HG02642 (cell line): ENCODE measurements at regions not wholly inside any gene's neighbourhood (a gene's known extent, or its start where the extent isn't known, plus 50 kb on each side); places are given as distances from the start of the nearest gene placed in this dataset.

Experiments used
- ATAC-seq: cut with Tn5 transposase; IDR thresholded peaks from one replicate; pipeline ENCODE4 v1.9.1; 2021; ENCODE audit warnings: mild to moderate bottlenecking; ENCODE audit not compliant: unreplicated experiment, poor library complexity

DNA sequence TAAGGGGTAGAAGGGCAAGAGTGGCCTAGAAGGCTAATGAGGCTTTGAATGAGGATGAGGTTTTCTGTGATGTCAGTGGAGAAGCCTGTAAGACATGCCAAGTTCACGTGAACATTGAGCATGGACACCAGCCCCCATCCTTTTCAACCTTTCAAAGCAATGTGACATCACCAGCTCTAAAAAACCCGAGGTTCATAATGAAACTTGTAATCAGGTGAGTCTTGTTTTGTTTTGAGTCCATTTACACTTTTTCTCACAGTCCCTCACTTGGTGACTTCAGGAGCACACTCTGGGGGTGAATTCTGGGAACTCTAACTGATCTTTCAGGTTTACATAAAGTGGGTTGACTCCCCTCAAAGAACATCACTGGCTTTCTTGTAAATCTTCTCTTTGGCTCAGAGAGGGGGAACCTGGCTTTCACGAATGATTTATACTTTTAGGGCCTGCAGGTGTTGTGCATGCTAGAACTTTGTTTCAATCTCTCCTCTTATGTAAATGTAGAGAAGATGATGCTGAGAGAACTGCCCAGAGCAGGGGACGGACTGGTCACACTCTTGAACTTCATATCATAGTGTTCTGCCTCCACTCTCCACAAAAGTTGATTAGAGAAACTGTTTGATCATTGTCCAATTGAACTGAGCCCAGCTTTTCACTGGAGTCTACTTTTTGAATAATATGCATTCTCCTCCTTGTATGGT is 224.7 kb upstream of the SATB1 start:
- ATAC-seq, result peak; percentile 83

DNA sequence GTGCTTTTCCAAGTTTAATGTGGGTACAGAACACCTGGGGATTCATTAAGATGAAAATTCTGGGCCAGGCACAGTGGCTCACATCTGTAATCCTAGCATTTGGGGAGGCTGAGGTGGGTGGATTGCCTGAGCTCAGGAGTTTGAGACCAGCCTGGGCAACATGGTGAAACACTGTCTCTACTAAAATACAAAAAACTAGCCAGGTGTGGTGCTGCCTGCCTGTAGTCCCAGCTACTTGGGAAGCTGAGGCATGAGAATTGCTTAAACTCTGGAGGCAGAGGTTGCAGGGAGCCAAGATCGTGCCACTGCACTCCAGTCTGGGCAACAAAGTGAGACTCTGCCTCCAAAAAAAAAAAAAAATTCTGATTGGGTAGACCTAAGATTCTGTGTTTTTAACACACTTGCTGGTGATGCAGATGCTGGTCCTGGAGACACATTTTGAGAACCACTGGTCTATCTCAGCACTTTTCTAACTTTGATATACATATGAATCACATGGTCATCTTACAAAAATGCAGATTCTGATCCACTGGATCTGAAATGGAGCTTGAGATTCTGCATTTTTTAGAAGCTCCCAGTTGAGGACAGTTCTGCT is 223.8 kb upstream of the SATB1 start:
- ATAC-seq, result no peak

DNA sequence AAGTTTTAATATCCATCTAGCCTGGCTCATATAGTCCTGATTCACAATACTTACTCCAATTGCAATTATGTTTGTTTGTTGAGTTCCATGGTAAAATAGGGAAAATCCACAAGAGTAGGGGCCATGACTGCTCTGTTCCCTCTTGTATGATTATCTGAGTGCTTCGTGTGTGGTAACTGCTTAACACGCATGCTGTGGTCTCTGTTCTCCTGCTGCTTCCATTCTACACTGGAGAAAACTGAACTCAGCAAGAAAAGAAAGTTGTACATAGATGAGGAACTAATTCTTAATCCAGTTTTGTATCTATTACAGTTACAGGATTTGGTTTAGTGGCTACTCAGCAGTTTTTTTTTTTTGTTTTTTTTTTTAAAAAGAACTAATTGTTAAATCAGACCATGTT is 223.0 kb upstream of the SATB1 start:
- ATAC-seq, result no peak

DNA sequence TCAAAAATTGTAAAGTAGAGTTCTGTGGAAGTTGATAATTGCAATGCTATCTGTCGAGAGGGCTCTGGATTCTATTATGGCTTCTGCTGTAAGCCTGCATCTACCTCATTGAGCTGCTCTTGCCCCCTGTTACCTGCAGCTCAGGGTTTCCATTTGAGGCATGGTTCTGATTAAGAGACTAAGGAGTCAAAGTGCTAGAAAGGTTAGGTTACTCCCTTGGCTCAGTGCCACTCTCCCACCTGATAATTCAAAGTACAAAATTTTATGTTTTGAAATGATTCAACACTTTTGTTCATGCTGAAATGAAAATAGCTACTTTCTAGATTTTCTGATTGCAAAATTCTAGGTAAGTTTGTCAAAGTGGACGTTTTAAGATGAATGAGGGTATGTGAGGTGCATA is 220.5 kb upstream of the SATB1 start:
- ATAC-seq, result no peak

DNA sequence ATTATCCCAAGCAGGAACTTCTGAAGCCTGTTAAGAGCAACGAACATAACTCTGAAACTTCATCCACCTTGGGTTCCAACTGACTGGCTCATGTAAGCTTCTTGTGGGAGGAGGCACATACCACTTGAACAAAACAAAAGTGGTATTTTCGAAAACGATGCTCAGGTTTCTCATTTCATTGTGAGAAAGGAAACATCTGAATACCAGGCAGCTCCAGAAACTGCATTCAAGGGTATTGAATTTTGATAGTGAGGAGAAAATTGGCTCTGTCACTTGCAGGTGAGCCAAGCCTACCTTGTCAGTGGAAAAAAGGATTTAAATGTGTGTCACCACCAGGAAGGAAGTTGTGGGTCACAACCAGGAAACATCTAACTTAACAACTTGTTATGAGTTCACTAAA is 218.1 kb upstream of the SATB1 start:
- no peak for ATAC-seq

DNA sequence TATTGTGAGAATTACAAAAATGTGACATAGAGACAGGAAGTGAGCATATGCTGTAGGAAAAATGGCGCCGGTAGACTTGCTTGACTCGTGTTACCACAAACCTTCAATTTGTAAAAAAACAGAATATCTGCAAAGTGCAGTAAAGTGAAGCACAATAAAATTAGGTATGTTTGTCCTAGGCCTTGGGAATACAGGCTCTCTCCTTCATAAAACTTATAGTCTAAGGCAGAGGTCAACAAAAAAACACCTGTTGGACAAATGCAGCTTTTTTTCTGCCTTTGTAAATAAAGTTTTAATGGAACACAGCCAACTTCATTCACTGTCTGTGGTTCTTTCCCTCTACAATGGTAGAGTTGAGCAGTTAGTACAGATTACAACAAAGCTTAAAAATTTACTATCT is 216.8 kb upstream of the SATB1 start:
- no peak for ATAC-seq

DNA sequence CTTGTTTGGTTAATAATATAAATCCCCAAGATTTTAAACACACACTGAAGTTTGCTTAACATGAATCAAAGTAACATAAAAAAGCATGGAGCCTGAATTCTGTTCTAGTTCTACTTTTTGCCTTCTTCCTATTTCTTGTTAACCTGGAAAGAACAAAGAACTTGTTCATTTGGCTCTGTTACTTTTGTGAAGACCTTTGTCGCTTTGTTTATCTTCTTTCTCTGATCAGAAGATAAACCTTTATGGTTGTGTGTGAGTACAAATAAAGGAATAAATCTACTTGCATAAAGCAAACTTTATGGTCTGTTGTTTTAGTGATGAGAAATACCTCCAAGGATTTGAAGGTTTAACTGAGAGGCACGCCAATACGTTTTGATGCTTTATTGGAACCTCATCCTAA is 210.1 kb upstream of the SATB1 start:
- no peak for ATAC-seq

DNA sequence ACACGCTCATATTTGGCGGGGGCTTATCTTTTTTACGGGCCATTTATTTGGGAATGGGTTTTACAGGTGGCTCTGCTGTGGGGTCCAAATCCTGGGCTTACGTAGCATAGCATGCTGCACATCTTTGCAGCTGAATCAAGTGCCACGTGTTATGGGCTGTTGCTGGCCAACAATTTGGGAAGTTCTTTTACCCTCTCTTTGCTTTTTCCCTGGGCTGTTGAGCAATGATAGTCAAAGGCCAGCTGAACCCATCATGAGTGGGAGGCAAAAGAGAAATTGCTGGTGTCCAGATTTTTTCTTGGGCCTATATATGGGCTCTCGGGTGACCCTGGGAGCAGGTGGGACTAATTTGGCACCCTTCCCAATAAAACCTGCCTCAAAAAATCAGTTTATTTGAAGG is 209.3 kb upstream of the SATB1 start:
- no peak for ATAC-seq

DNA sequence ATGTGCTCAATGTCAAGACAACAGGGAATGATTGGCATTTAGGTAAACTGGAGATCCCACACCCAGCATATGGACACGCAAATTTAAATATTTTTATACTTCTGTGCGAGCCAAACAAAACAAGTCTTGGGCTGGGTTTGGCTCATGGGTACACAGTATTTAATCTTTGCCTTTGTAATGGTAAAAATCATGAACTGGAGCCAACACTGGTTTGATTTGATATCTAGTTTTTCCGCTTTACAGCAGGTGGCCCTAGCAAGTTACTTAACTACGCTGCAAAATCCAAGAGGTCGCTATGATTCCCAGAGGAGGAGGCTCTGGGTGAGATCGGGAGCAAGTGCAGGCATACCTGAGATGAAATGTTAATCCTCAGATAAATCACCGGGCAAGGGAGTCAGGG is 207.9 kb upstream of the SATB1 start:
- ATAC-seq, result no peak

DNA sequence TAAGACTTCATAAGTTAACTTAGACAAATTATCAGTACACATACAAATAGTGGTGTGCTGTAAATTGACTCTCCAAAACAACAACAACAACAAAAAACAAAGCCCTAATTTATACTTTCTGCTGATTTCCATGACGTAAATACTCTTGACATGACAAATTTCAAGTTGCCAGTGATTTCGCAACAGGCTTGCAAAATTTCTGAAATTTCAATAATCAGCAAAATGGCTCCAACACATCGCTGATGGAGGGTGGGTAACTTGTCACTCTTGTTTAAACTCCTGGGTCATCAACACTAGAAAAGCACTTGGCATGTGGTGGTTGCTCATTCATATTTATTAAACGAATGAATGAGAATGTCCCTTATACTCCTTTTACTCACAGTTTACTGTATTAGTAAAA is 205.2 kb upstream of the SATB1 start:
- ATAC-seq, result no peak

DNA sequence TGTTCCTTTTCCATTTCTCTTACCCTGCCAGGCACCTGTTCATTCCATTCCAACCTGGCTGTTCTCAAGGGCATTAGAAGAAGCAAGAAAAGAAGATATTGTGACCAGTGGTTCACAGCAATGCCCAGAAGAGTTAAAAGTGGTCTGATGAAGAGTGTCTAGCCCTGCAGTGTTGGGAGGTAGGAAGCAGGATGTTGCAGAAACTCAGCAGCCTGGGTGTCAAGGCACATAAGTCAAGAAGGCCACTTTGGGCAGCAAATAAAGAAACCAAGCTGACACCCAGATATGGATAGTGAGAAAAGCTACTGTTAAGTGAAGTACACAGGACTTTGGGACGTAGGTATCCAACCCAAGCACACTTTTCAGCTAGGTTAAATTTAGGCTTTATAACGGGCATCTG is 199.9 kb upstream of the SATB1 start:
- no peak for ATAC-seq

DNA sequence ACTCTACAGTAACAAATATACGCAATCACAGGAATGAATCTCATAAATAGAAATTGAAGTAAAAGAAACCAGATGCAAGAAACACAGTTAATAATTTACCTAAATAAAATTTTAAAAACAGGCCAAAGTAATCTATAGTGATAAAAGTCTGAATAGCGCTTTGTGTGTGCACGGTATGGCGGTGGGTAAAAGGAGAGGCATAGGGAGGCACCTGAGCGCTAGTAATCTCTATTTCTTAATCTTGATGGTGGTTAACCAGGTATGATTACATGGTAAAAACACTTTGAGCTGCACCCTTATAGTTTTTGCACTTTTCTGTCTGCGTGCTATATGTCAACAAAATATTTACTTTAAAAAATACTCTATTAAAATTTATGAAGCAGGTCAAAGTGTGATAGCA is 198.1 kb upstream of the SATB1 start:
- ATAC-seq, result no peak

DNA sequence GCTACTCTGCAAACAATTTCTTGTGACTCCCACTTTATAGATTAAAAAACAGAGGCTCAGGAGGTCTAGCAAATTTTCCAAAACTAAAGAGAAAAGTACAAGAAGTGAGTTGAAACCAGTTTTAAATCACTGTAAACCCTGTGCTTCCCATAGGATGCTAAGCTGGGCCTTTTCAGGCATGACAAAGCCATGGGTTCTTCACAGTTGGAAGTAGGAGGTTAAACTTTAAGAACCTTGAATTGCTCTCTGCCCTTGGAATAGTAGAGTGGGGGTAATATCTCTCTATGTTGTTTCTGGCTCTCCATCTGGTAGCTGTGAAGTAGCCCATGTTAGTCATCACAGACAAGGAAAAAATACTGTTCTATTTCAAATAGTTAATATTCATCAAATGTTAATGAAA is 193.6 kb upstream of the SATB1 start:
- no peak for ATAC-seq

DNA sequence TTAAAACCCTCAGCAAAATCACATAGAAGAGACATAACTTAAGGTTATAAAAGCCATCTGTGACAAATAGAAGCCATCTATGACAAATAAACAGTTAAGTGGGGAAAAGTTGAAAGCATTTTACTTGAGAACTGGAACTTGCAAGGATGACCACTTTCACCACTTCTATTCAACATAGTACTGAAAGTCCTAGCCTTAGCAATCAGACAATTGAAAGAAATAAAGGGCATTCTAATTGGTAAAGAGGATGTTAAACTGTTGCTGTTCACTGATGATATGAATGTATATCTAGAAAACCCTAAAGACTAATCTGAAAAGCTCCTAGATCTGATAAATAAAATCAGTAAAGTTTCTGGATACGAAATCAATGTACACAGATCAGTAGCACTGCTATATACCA is 186.9 kb upstream of the SATB1 start:
- ATAC-seq, result no peak

DNA sequence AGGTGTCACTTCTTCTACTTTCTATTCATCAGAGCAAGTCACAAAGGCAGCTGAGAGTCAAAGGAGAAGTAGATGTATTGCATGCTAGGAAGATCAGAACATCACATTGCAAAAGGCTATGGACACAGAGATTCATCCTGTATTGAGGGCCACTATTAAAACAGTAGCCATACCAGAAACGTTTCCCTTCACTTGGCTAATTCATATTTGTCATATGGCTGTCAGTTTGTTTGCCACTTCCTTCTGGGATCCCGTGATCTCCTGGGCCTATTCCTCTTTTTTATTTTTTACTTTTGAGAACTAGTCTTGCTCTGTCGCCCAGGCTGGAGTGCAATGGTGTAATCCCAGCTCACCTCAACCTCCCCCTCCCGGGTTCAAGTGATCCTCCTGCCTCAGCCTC is 184.0 kb upstream of the SATB1 start:
- ATAC-seq, result no peak

DNA sequence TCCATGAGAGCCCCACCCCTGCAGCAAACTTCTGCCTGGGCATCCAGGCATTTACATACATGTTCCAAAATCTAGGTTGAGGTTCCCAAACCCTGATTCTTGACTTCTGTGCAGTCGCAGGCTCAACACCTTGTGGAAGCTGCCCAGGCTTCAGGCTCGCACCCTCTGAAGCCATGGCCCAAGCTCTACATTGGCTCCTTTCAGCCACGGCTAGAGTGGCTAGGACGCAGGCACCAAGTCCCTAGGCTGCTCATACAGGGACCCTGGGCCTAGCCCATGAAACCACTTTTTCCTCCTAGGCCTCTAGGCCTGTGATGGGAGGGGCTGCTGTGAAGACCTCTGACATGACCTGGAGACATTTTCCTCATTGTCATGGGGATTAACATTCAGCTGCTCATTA is 172.8 kb upstream of the SATB1 start:
- ATAC-seq, result no peak

DNA sequence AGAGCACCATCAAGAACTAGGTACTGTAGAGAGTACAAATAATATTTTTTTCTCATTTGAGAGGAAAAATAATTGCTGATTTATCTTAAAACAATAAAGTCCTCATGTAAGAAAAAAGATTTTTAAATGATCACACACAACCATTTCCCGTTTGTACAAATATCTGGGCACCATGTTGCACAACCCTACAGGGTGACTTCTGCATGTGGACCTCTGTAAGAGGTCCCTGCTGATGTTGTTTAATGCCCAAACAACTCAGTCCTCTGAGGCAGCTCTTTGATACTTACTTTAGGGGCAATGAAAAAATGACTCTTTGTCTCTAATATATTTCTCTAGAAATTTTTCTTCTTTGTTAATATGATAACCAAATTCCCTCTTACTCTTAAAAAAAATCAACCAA is 168.1 kb upstream of the SATB1 start:
- no peak for ATAC-seq

DNA sequence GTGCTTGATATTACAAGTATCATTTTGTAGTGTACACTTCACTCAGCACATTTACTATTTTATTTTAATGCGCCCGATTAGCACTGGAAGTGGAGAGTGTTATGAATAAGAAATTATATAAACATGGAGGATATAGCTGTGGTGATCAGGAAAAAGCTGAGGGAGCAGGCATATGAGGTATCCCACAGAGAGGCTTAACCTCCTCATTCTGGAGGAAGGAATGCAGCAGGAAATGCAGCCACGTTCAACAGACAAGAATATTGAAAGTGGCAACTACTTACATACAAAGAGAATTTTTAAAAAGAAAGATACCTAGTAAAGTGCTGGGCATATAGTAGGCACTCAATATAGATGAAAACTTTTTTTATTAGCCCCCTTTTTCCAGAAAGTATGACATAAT is 166.0 kb upstream of the SATB1 start:
- no peak for ATAC-seq

DNA sequence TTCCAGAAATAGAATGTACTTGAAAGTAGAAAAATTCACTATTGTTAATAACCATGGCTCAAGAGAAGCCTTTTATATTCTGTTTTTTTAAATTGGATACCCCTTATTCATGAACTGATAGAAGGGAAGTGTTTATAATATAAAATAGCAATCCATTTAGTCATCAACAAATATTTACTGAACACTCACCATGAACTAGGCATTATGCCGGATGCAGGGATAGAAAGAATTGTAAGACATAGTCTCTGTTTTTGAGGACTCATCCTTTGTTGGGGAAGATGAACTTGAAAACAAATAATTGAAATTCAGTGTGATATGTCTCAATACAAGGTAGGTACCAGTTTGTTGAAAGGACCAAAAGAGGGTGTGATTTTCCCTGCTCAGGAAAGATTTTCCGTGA is 160.9 kb upstream of the SATB1 start:
- ATAC-seq, result no peak

DNA sequence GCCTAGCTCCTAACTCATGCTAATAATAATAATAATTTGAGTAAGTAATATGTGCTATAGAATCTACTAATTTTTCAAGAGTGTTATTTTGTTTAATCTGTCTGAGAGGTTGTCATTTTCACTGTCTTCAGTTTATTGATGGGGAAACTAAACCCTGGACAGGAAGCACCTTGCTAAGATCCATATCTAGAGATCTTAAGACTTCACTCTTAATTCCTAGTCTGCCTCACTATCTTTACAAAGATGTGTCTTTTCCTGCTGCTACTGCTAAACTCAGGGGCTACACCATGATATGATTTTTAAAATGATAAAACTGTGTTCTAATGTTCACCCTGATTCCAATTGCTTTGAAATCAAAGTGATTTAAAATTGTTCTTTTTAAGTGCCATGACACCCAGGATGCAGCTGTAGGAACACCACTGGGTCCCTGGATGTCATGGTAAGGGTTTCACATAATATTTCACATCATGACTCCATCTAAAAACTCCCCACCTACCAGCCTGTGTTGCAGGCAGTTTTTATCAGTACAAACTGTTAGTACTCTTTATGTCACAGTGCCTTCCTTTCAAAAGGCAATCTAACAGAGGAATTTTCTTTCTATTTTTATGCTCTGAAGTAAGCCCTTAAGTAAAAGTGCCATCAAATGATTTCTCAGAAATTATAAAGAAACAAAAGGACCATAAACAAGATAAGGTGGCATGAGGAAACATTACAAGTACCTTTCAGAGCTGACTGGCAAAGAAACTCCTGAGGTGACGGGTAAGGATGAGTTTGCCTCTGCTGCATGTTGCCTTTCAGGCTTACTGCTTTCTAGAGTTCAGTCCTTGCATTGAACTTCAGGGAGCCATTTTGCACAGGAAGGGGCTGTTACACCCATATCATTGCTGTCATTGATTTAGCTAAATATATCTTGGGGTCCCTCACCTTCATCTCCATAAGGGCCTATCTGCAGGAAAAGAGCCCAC is 160.1 kb upstream of the SATB1 start:
- ATAC-seq, result no peak

DNA sequence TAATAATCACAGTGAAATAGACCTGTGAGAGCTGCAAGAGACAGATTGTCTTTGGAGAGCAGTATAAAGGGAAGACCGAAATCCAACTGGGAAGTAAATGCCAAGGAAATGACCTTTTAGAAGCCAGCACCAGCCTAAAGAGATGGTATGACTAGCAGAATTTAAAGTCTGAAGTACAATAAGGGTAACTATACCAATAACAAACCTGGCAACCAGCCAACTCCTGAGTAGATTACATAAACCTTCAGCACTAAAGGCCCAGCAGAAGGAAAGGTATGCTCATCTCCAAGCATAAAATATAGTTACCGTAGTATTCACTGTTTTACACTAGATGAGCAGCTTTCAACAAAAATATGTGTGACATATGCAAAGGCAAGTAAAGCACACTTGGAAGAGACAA is 155.1 kb upstream of the SATB1 start:
- ATAC-seq, result no peak
